HG03558 (cell line): ENCODE measurements at regions not wholly inside any gene's neighbourhood (a gene's known extent, or its start where the extent isn't known, plus 50 kb on each side); places are given as distances from the start of the nearest gene placed in this dataset.
"Not testable (repeated sequence)": the region's sequence is repeated elsewhere in the genome, so short reads cannot be mapped to it uniquely, and the experiment has no call there.

ENCODE experiments used
- ATAC-seq: cut with Tn5 transposase; IDR thresholded peaks from one replicate; pipeline ENCODE4 v1.9.1; 2021; ENCODE audit warnings: moderate number of reproducible peaks; ENCODE audit not compliant: unreplicated experiment; ENCODE audit errors: extremely low read depth

GRCh38 chr9:13436591-13436990 is 157.1 kb upstream of the MPDZ start:
- no peak for ATAC-seq

DNA sequence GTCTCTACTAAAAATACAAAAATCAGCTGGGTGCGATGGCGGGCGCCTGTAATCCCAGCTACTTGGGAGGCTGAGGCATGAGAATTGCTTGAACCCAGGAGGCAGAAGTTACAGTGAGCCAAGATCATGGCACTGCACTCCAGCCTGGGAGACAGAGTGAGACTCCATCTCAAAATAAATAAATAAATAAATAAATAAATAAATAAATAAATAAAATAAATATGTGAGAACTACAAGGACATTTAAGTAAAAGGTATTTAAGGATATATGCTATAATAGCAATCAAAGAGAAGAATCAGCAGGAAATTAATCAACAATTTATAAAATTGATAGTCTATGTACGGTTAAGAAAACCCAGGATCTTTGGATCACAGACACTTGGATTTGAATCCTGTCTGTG is 154.0 kb upstream of the MPDZ start:
- ATAC-seq, result not testable (repeated sequence)

- no peak for ATAC-seq
Measured at GRCh38 chr9:13432904-13433303, 153.4 kb upstream of the MPDZ start.

- no peak for ATAC-seq
Measured at GRCh38 chr9:13431692-13432091, 152.2 kb upstream of the MPDZ start.

DNA sequence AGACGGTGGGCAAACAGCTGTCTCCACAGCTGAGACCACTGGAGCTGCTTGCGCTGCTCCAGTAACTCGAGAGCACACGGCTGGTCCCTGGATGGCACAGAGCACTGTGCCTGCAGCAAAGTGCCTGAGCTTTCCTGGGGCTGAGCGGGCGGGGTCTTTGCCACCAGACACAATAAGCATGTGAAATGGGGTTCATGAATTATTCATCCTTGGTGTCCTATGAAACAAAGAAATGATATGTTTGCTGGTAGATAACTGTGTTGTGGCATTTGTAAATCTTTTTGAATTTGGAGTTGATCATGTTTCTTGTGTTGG is 151.7 kb upstream of the MPDZ start:
- ATAC-seq, result no peak

- no peak for ATAC-seq
Measured at GRCh38 chr9:13430368-13431221, 151.1 kb upstream of the MPDZ start.

GRCh38 chr9:13429301-13430190 is 150.1 kb upstream of the MPDZ start:
- ATAC-seq, result no peak

GRCh38 chr9:13428766-13429165 is 149.3 kb upstream of the MPDZ start:
- ATAC-seq, result no peak

DNA sequence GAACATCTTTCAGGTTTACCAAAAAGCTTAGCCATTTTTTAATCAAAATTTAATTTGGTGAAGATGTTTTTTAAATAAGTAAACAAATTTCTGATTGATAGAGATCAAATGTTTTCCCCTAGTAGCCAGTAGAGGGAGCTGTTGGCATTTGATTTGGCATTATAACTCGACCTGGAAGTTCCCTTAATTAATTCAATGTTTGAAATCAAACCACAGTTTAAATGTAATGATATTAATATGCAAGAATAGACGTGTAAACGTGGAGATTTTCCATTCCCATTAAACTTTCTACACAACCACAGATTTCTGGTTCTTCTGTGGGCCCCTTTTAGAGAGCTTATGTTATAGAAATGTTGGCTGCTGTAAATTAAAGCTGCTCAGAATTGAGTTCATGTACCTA is 148.1 kb upstream of the MPDZ start:
- ATAC-seq, result no peak

DNA sequence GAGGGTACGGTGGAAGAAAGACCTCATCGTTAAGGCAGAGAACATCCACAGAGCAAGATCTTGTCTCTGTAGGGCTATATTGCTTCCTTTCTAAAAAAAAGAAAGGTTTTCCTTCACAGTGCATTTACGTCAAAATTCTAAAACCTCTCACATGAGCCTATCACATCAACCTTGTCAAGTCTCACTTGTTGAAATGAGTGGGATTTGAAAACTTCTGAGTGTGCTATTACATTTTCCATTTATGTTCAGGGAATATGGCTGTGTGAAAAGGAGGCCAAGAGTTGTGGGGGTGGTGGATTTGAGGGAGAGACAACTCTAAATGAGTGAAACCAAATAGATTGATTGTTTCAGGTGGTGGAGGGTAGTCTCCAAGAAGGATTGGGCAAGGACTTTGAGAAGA is 147.1 kb upstream of the MPDZ start:
- no peak for ATAC-seq

- ATAC-seq, result no peak
Measured at GRCh38 chr9:13424872-13425271, 145.4 kb upstream of the MPDZ start.

DNA sequence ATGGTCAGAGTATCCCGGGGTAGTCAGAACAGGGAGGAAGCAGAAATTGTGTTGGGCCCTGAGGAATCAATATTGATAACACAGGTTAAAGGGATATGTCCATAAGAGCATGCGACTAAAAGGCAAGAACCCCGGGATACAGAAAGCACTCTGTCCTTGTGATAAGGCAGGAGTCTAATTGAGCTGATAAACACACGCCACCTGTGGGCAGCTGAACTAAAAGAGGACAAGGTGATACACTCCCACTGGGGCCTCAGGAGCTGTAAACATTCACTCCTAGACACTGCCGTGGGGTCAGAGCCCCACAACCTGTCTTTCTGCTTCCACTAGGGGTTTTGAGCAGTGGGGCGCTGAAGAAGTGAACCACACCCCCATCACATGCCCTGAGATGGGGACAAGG is 144.7 kb upstream of the MPDZ start:
- no peak for ATAC-seq

DNA sequence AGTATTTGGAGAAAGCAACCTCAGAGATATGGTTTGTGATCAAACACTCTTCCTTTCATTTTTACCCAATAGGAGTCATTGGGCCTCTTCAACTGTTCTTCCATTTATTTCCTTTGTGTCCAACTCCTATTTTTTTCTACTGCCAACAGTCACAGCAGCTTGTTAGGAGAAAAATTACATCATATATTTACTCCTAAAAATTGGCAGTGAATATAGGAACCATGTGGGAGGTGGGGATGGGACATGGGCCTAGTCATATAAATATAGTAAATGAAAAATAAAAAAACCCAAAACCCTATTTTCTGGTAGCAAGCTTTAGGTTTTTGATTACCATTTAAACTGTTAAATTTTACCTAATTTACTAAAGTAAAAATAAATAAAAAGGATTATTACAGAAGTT is 134.9 kb upstream of the MPDZ start:
- ATAC-seq, result no peak

- ATAC-seq, result no peak
Measured at GRCh38 chr9:13412331-13412730, 132.8 kb upstream of the MPDZ start.

GRCh38 chr9:13411791-13412190 is 132.3 kb upstream of the MPDZ start:
- ATAC-seq, result no peak

DNA sequence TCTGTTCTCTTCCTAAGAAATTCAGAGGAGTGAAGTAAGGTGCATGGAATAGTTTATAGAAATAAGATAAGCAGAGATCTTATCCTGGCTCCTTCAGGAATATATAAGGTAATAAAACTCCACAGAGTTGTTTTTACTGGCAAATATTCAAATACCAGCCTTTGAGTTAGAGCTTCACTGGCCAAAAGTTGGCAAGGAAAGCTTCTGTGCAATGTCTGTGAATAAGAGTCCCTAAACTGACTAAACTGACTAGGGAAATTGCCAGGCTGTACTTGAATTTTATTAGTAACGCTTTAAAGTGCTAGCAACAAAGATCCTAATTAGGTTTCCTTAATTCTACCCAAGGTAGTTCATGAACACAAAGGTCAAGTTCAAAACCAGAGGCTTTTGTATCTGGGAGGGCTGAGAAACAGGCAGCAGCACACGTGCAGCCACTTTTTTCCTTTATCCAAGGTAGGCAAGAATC is 131.1 kb upstream of the MPDZ start:
- ATAC-seq, result no peak

GRCh38 chr9:13397661-13398060 is 118.2 kb upstream of the MPDZ start:
- no peak for ATAC-seq

DNA sequence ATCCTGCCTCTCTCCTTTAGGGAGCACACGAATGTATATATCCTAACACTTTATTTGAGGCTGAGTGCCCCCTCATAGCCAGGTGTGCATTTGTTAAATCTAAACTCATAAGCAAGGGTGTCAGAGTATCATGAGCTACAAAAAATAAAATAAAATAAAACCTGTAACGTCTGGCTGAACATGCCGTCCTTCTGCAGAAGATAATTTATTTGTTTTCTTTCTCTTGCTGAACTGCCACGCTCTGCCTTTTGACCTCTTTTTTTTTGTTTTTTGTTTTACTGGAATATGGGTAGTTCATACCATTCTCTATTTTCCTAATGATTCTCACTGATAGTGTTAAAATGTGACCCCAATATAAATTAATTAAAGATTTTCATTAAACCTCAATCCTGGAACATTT is 117.7 kb upstream of the MPDZ start:
- no peak for ATAC-seq

GRCh38 chr9:13396418-13396817 is 116.9 kb upstream of the MPDZ start:
- no peak for ATAC-seq

GRCh38 chr9:13395156-13395555 is 115.7 kb upstream of the MPDZ start:
- no peak for ATAC-seq

DNA sequence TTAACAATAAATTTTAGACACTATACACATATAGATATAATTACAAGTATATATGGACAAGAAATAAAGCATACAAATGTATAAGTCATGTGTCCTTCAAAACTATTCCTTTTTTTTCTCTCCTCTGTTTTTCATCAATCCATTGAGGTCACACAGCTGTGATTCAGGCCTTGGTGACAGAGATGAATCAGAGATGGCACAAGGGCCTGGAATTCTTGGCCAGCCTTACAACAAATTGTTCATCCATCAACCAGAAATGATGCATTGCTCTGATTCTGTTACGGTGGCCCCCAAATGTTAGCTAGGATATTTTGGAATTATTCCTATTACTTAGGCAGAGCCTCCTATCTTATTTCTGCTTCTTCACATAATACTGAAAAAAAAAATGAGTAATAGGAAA is 108.7 kb upstream of the MPDZ start:
- ATAC-seq, result no peak

- ATAC-seq, result no peak
Measured at GRCh38 chr9:13387734-13388067, 108.2 kb upstream of the MPDZ start.
